Ovary (tissue), 3 donors: ENCODE measurements at regions not wholly inside any gene's neighbourhood (a gene's known extent, or its start where the extent isn't known, plus 50 kb on each side); places are given as distances from the start of the nearest gene placed in this dataset.

ENCODE experiments used
- CTCF ChIP-seq, 3 donors: fragments of 450-650 bp in 2 of 3; fragments of 200-600 bp in 1 of 3; IDR thresholded peaks; one replicate each; pipeline versions ENCODE4 v1.5.1 to v1.8.0; 2016 to 2022; ENCODE audit warnings: antibody characterized with exemption in 3 of 3, mild to moderate bottlenecking in 1 of 3
- EP300 ChIP-seq: sonication (generic); formaldehyde crosslinking; IDR thresholded peaks from one replicate; pipeline ENCODE4 v1.6.1; 2017; ENCODE audit warnings: antibody characterized with exemption
- POLR2A ChIP-seq: fragments of 450-650 bp; IDR thresholded peaks from one replicate; pipeline ENCODE4 v1.6.1; 2017; ENCODE audit warnings: antibody characterized with exemption, mild to moderate bottlenecking, moderate library complexity
- donor health status: DM: no; HTN: no; CAD: no.

- TF ChIP-seq CTCF (IDR thresholded peaks at IDR 0.05) (no peak), EP300 (no peak), POLR2A (no peak)
Measured at GRCh38 chr12:75592086-75592485, 80.7 kb upstream of the KRR1 start.
